ENCODE measurements at regions not wholly inside any gene's neighbourhood (a gene's known extent, or its start where the extent isn't known, plus 50 kb on each side); places are given as distances from the start of the nearest gene placed in this dataset.

DNA sequence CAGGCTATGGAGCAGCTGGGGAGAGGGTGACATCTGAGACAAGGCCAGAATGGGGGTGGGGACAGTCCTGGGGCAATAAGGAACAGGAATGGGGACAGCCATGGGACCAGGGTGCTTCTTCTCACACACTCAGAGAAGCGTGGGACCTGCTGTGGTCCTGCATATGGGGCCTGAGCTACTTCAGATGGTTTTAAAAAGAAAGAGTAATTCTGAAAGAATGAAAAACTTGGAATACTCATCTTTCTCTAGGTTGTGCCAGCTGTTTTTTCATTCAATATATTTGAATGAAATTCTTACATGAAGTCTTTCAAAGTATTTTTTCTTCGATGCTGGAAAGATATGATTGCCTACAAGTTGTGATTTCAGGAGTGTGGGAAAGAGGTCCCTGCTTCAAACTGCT lies 227.5 kb upstream of the APCDD1 start:
- H4K5ac ChIP-seq (ENCODE audit: low read length), result no peak overlapping the region
- H3K4me2 ChIP-seq (ENCODE audit: low read length), result no peak overlapping the region
- H3K9ac ChIP-seq (ENCODE audit: low read length), result no peak overlapping the region
- no CpG with 5 or more reads among the region's 2 CpGs for WGBS (ENCODE audit: extremely low coverage, insufficient coverage, low lambda C conversion rate)
- no peaks in the 10 kb centered on the region for H3K36me3 ChIP-seq (ENCODE audit: control insufficient read depth, insufficient read depth, low read length)
- H3K18ac ChIP-seq (ENCODE audit: low read length), result no peak overlapping the region
- no peaks in the 10 kb centered on the region for H3K4me1 ChIP-seq (ENCODE audit: control insufficient read depth, low read depth, low read length)
- no peak overlapping the region for H3K4ac ChIP-seq (ENCODE audit: low read depth, low read length)
- no peak overlapping the region for H3K23ac ChIP-seq (ENCODE audit: low read length)
- H3K27me3 ChIP-seq (ENCODE audit: insufficient read depth, low read length, poor library complexity), result no peaks in the 10 kb centered on the region
- H4K8ac ChIP-seq (ENCODE audit: low read depth, low read length), result no peak overlapping the region
- no peak for DNase-seq
- H3K4me3 ChIP-seq (ENCODE audit: low read length), result no peak overlapping the region
- no peak overlapping the region for H2AK5ac ChIP-seq (ENCODE audit: low read length)
- H3K56ac ChIP-seq (ENCODE audit: low read length), result no peak overlapping the region
- H3K79me2 ChIP-seq (ENCODE audit: control insufficient read depth, insufficient read depth, low read length), result no peaks in the 10 kb centered on the region
- H2BK5ac ChIP-seq (ENCODE audit: low read length), result no peak overlapping the region
- no peaks in the 10 kb centered on the region for H3K79me1 ChIP-seq (ENCODE audit: low read length)
- H2BK15ac ChIP-seq (replicated peaks; ENCODE audit: low read depth), result no peak overlapping the region
- H3K27ac ChIP-seq (ENCODE audit: low read depth, low read length), result no peak overlapping the region
- no peak overlapping the region for H2BK120ac ChIP-seq (ENCODE audit: low read depth, low read length)

DNA sequence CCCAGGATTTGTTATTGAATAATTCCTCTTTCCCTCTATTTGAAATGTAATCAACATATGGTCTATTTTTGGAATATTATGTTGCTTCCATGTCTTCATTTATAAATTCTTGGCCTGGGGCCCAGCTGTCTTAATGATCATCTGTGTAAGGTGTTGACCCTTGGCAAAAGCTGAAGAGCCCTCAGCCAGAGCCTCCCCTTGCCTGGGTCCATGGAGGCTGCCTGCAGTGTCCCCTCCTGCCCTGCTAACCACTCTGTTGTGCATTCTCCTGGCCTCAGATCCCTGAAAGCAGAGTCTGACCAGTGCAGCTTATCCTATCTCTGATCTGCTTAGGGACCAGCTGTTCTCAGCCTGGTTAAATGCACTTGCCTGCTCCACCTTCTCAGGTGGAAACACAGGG lies 226.1 kb upstream of the APCDD1 start:
- no peak overlapping the region for H3K4me2 ChIP-seq (ENCODE audit: low read length)
- H3K79me2 ChIP-seq (ENCODE audit: control insufficient read depth, insufficient read depth, low read length), result no peaks in the 10 kb centered on the region
- H3K4ac ChIP-seq (ENCODE audit: low read depth, low read length), result no peak overlapping the region
- H3K23ac ChIP-seq (ENCODE audit: low read length), result no peak overlapping the region
- no peak overlapping the region for H4K5ac ChIP-seq (ENCODE audit: low read length)
- H2AK5ac ChIP-seq (ENCODE audit: low read length), result no peak overlapping the region
- H2BK15ac ChIP-seq (replicated peaks; ENCODE audit: low read depth), result no peak overlapping the region
- no peak overlapping the region for H2BK5ac ChIP-seq (ENCODE audit: low read length)
- H4K8ac ChIP-seq (ENCODE audit: low read depth, low read length), result no peak overlapping the region
- H3K4me3 ChIP-seq (ENCODE audit: low read length), result no peak overlapping the region
- no peak overlapping the region for H3K18ac ChIP-seq (ENCODE audit: low read length)
- no peak overlapping the region for H3K9ac ChIP-seq (ENCODE audit: low read length)
- no peaks in the 10 kb centered on the region for H3K36me3 ChIP-seq (ENCODE audit: control insufficient read depth, insufficient read depth, low read length)
- no peak overlapping the region for H3K56ac ChIP-seq (ENCODE audit: low read length)
- no peak for DNase-seq
- no peaks in the 10 kb centered on the region for H3K79me1 ChIP-seq (ENCODE audit: low read length)
- H3K27ac ChIP-seq (ENCODE audit: low read depth, low read length), result no peak overlapping the region
- no peak overlapping the region for H2BK120ac ChIP-seq (ENCODE audit: low read depth, low read length)
- no peaks in the 10 kb centered on the region for H3K4me1 ChIP-seq (ENCODE audit: control insufficient read depth, low read depth, low read length)
- no peaks in the 10 kb centered on the region for H3K27me3 ChIP-seq (ENCODE audit: insufficient read depth, low read length, poor library complexity)

DNA sequence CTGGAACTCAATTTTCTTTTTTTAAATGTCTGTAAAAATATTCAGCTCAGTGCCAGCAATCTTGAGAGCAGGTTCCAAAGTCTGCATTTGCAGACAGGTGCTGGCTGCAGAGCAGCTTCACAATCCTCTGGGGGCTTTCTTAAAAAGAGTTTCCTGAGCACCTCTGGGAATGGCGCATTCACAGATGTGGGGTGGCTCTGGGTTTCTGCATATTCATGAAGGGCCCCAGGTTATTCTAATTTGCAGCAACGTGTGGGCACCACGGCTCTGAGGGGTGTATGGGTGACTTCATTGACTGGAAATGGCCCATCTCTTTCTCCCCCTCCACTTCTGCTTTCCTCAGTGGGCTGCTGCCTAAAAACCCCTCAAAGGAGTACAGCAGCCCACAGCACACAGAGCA lies 225.0 kb upstream of the APCDD1 start:
- DNase-seq, result no peak
- no peak overlapping the region for H4K8ac ChIP-seq (ENCODE audit: low read depth, low read length)
- H3K27me3 ChIP-seq (ENCODE audit: insufficient read depth, low read length, poor library complexity), result no peaks in the 10 kb centered on the region
- H3K36me3 ChIP-seq (ENCODE audit: control insufficient read depth, insufficient read depth, low read length), result no peaks in the 10 kb centered on the region
- no peak overlapping the region for H4K5ac ChIP-seq (ENCODE audit: low read length)
- H3K79me2 ChIP-seq (ENCODE audit: control insufficient read depth, insufficient read depth, low read length), result no peaks in the 10 kb centered on the region
- H2BK5ac ChIP-seq (ENCODE audit: low read length), result no peak overlapping the region
- H3K4me2 ChIP-seq (ENCODE audit: low read length), result no peak overlapping the region
- no peak overlapping the region for H2BK15ac ChIP-seq (replicated peaks; ENCODE audit: low read depth)
- no CpG with 5 or more reads among the region's 3 CpGs for WGBS (ENCODE audit: extremely low coverage, insufficient coverage, low lambda C conversion rate)
- no peak overlapping the region for H3K4me3 ChIP-seq (ENCODE audit: low read length)
- H3K23ac ChIP-seq (ENCODE audit: low read length), result no peak overlapping the region
- no peak overlapping the region for H3K27ac ChIP-seq (ENCODE audit: low read depth, low read length)
- no peak overlapping the region for H3K4ac ChIP-seq (ENCODE audit: low read depth, low read length)
- no peaks in the 10 kb centered on the region for H3K79me1 ChIP-seq (ENCODE audit: low read length)
- no peak overlapping the region for H3K18ac ChIP-seq (ENCODE audit: low read length)
- H3K4me1 ChIP-seq (ENCODE audit: control insufficient read depth, low read depth, low read length), result no peaks in the 10 kb centered on the region
- H2BK120ac ChIP-seq (ENCODE audit: low read depth, low read length), result no peak overlapping the region
- no peak overlapping the region for H3K9ac ChIP-seq (ENCODE audit: low read length)
- no peak overlapping the region for H2AK5ac ChIP-seq (ENCODE audit: low read length)
- no peak overlapping the region for H3K56ac ChIP-seq (ENCODE audit: low read length)

DNA sequence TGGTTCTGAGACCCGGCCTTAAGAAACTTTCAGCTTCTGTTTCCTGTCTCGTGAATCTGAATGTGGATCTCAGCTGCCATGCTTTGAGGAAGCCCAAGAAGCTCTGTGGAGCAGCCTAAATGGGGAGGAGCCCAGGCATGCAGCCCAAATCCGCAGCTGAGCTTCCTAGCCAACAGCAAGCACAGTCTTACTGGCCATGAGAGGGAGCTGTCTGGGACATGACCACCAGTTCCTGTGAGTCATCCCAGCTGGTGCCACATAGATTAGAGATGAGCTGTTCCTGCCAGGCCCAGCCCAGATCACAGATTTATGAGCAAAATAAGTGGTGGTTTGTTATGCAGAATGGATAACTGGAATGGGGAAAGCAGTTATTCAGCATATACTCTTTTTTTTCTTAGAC lies 224.4 kb upstream of the APCDD1 start:
- H4K8ac ChIP-seq (ENCODE audit: low read depth, low read length), result no peak overlapping the region
- no peak overlapping the region for H2BK5ac ChIP-seq (ENCODE audit: low read length)
- no peaks in the 10 kb centered on the region for H3K79me2 ChIP-seq (ENCODE audit: control insufficient read depth, insufficient read depth, low read length)
- no peak overlapping the region for H3K4ac ChIP-seq (ENCODE audit: low read depth, low read length)
- H3K4me2 ChIP-seq (ENCODE audit: low read length), result no peak overlapping the region
- H2BK120ac ChIP-seq (ENCODE audit: low read depth, low read length), result no peak overlapping the region
- H3K23ac ChIP-seq (ENCODE audit: low read length), result no peak overlapping the region
- H3K27ac ChIP-seq (ENCODE audit: low read depth, low read length), result no peak overlapping the region
- peak; percentile 85 for DNase-seq
- H3K36me3 ChIP-seq (ENCODE audit: control insufficient read depth, insufficient read depth, low read length), result no peaks in the 10 kb centered on the region
- no peak overlapping the region for H3K56ac ChIP-seq (ENCODE audit: low read length)
- H3K79me1 ChIP-seq (ENCODE audit: low read length), result no peaks in the 10 kb centered on the region
- no peak overlapping the region for H2BK15ac ChIP-seq (replicated peaks; ENCODE audit: low read depth)
- no peaks in the 10 kb centered on the region for H3K4me1 ChIP-seq (ENCODE audit: control insufficient read depth, low read depth, low read length)
- H3K27me3 ChIP-seq (ENCODE audit: insufficient read depth, low read length, poor library complexity), result no peaks in the 10 kb centered on the region
- H3K4me3 ChIP-seq (ENCODE audit: low read length), result no peak overlapping the region
- no peak overlapping the region for H4K5ac ChIP-seq (ENCODE audit: low read length)
- WGBS (ENCODE audit: extremely low coverage, insufficient coverage, low lambda C conversion rate), result no CpG with 5 or more reads among the region's 3 CpGs
- no peak overlapping the region for H2AK5ac ChIP-seq (ENCODE audit: low read length)
- H3K18ac ChIP-seq (ENCODE audit: low read length), result no peak overlapping the region
- no peak overlapping the region for H3K9ac ChIP-seq (ENCODE audit: low read length)

DNA sequence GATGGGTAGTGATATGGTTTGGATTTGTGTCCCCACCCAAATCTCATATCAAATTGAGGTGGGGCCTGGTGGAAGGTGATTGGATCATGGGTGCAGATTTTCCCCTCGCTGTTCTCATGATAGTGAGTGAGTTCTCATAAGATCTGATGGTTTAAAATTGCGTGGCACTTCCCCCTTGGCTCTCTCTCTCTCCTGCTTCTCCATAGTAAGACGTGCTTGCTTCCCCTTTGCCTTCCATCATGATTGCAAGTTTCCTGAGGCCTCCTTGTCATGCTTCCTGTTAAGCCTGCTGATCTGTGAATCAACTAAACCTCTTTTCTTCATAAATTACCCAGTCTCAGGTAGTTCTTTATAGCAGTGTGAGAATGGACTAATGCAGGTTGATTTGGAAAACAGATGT lies 223.2 kb upstream of the APCDD1 start:
- no peaks in the 10 kb centered on the region for H3K36me3 ChIP-seq (ENCODE audit: control insufficient read depth, insufficient read depth, low read length)
- no peak overlapping the region for H4K8ac ChIP-seq (ENCODE audit: low read depth, low read length)
- no CpG with 5 or more reads among the region's 3 CpGs for WGBS (ENCODE audit: extremely low coverage, insufficient coverage, low lambda C conversion rate)

DNA sequence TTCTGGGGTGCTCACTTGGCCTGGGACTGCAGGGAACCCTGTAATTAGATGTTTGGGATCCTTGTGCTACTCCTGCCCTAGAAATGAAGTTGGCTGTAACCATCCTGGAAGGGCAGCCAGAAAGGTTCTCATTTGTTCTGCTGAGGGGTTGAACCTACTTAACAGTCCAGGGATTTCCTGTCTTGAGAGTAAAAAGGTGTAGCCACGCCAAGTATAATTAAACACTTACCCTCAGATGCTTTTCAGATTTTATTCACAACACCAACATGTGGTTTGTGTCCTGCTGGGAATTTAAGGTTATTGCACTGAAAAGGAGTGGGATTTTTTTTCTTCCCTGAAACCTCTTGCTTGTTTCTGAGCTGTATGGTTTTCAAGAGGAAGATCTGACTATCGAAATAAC lies 222.4 kb upstream of the APCDD1 start:
- no peak overlapping the region for H2BK5ac ChIP-seq (ENCODE audit: low read length)
- no peak overlapping the region for H2BK15ac ChIP-seq (replicated peaks; ENCODE audit: low read depth)
- H3K56ac ChIP-seq (ENCODE audit: low read length), result no peak overlapping the region
- H3K36me3 ChIP-seq (ENCODE audit: control insufficient read depth, insufficient read depth, low read length), result no peaks in the 10 kb centered on the region
- no peak overlapping the region for H3K9ac ChIP-seq (ENCODE audit: low read length)
- H3K4me3 ChIP-seq (ENCODE audit: low read length), result no peak overlapping the region
- H3K27ac ChIP-seq (ENCODE audit: low read depth, low read length), result no peak overlapping the region
- H3K79me1 ChIP-seq (ENCODE audit: low read length), result no peaks in the 10 kb centered on the region
- no peak overlapping the region for H2AK5ac ChIP-seq (ENCODE audit: low read length)
- H2BK120ac ChIP-seq (ENCODE audit: low read depth, low read length), result no peak overlapping the region
- H3K23ac ChIP-seq (ENCODE audit: low read length), result no peak overlapping the region
- H3K18ac ChIP-seq (ENCODE audit: low read length), result no peak overlapping the region
- H3K27me3 ChIP-seq (ENCODE audit: insufficient read depth, low read length, poor library complexity), result no peaks in the 10 kb centered on the region
- WGBS (ENCODE audit: extremely low coverage, insufficient coverage, low lambda C conversion rate), result no CpG with 5 or more reads among the region's 2 CpGs
- no peaks in the 10 kb centered on the region for H3K4me1 ChIP-seq (ENCODE audit: control insufficient read depth, low read depth, low read length)
- no peak overlapping the region for H3K4me2 ChIP-seq (ENCODE audit: low read length)
- no peak for DNase-seq
- H4K5ac ChIP-seq (ENCODE audit: low read length), result no peak overlapping the region
- H3K79me2 ChIP-seq (ENCODE audit: control insufficient read depth, insufficient read depth, low read length), result no peaks in the 10 kb centered on the region
- no peak overlapping the region for H4K8ac ChIP-seq (ENCODE audit: low read depth, low read length)
- no peak overlapping the region for H3K4ac ChIP-seq (ENCODE audit: low read depth, low read length)

More for the DNA sequence above, 223.2 kb upstream of the APCDD1 start:
- no peak overlapping the region for H2BK15ac ChIP-seq (replicated peaks; ENCODE audit: low read depth)
- H2BK5ac ChIP-seq (ENCODE audit: low read length), result no peak overlapping the region
- no peak overlapping the region for H3K56ac ChIP-seq (ENCODE audit: low read length)
- no peak overlapping the region for H3K4me3 ChIP-seq (ENCODE audit: low read length)
- DNase-seq, result no peak
- no peaks in the 10 kb centered on the region for H3K4me1 ChIP-seq (ENCODE audit: control insufficient read depth, low read depth, low read length)
- no peaks in the 10 kb centered on the region for H3K27me3 ChIP-seq (ENCODE audit: insufficient read depth, low read length, poor library complexity)
- H2AK5ac ChIP-seq (ENCODE audit: low read length), result no peak overlapping the region
- H3K4me2 ChIP-seq (ENCODE audit: low read length), result no peak overlapping the region
- H3K79me2 ChIP-seq (ENCODE audit: control insufficient read depth, insufficient read depth, low read length), result no peaks in the 10 kb centered on the region
- no peaks in the 10 kb centered on the region for H3K79me1 ChIP-seq (ENCODE audit: low read length)
- no peak overlapping the region for H3K9ac ChIP-seq (ENCODE audit: low read length)
- H3K18ac ChIP-seq (ENCODE audit: low read length), result no peak overlapping the region
- H3K23ac ChIP-seq (ENCODE audit: low read length), result no peak overlapping the region
- no peak overlapping the region for H2BK120ac ChIP-seq (ENCODE audit: low read depth, low read length)
- no peak overlapping the region for H4K5ac ChIP-seq (ENCODE audit: low read length)
- no peak overlapping the region for H3K27ac ChIP-seq (ENCODE audit: low read depth, low read length)
- H3K4ac ChIP-seq (ENCODE audit: low read depth, low read length), result no peak overlapping the region

Data from mesendoderm (in vitro differentiated cells).